Mesenchymal stem cell (in vitro differentiated cells and primary cell): ENCODE measurements at regions not wholly inside any gene's neighbourhood (a gene's known extent, or its start where the extent isn't known, plus 50 kb on each side); places are given as distances from the start of the nearest gene placed in this dataset.

Experiments used
- DNase-seq: peaks from one replicate; pipeline ENCODE4 v3.0.0-alpha.2; 2013
- H2AFZ ChIP-seq: one replicate; pipeline ENCODE4 v1.6.1; 2013; ENCODE audit warnings: low read depth, mild to moderate bottlenecking, control low read depth, inconsistent platforms, low read length, moderate library complexity
- H2AK5ac ChIP-seq: 2 replicates; pipeline ENCODE4 v1.6.1; 2013; ENCODE audit warnings: low read length, moderate library complexity, mild to moderate bottlenecking, inconsistent platforms; ENCODE audit not compliant: severe bottlenecking
- H2BK120ac ChIP-seq: one replicate; pipeline ENCODE4 v1.6.1; 2013; ENCODE audit warnings: low read depth, mild to moderate bottlenecking, inconsistent platforms, low read length, moderate library complexity
- H2BK12ac ChIP-seq, 2 experiments: one replicate each; pipeline ENCODE4 v1.6.1; 2013; ENCODE audit warnings: inconsistent platforms in 2 of 2, low read length in 2 of 2, mild to moderate bottlenecking in 2 of 2, moderate library complexity in 2 of 2, control low read depth in 1 of 2
- H2BK15ac ChIP-seq: one replicate; pipeline ENCODE4 v1.6.1; 2013; ENCODE audit warnings: mild to moderate bottlenecking, low read depth, inconsistent platforms; ENCODE audit not compliant: poor library complexity, severe bottlenecking
- H2BK5ac ChIP-seq: 2 replicates; pipeline ENCODE4 v1.6.1; 2013; ENCODE audit warnings: low read depth, mild to moderate bottlenecking, low read length, control low read depth, inconsistent platforms; ENCODE audit not compliant: poor library complexity, severe bottlenecking
- H3K14ac ChIP-seq, 2 experiments: one replicate each; pipeline ENCODE4 v1.6.1; 2013; ENCODE audit warnings: inconsistent platforms in 2 of 2, low read length in 2 of 2, control low read depth in 1 of 2, mild to moderate bottlenecking in 1 of 2, moderate library complexity in 1 of 2
- H3K18ac ChIP-seq, 2 experiments: one replicate each; pipeline ENCODE4 v1.6.1; 2013; ENCODE audit warnings: inconsistent platforms in 2 of 2, low read length in 2 of 2, control low read depth in 1 of 2, low read depth in 1 of 2, mild to moderate bottlenecking in 1 of 2
- H3K23ac ChIP-seq, 2 experiments: one replicate each; pipeline ENCODE4 v1.6.1; 2013; ENCODE audit warnings: inconsistent platforms in 2 of 2, low read length in 2 of 2, mild to moderate bottlenecking in 2 of 2, moderate library complexity in 2 of 2, control low read depth in 1 of 2
- H3K27ac ChIP-seq: 2 replicates; pipeline ENCODE4 v1.5.1; 2013; ENCODE audit warnings: mild to moderate bottlenecking, moderate library complexity, low read length, control low read depth, inconsistent platforms; ENCODE audit not compliant: poor library complexity, severe bottlenecking
- H3K27me3 ChIP-seq, 2 experiments: 2 replicates each; pipeline versions ENCODE4 v1.6.1 to v1.7.0; 2013; ENCODE audit warnings: low read length in 2 of 2, mild to moderate bottlenecking in 2 of 2, moderate library complexity in 2 of 2, control low read depth in 1 of 2, inconsistent platforms in 1 of 2; ENCODE audit not compliant: control insufficient read depth in 1 of 2, insufficient read depth in 1 of 2
- H3K36me3 ChIP-seq, 2 experiments: 2 replicates each; pipeline versions ENCODE4 v1.6.1 to v1.7.0; 2013; ENCODE audit warnings: low read length in 2 of 2, control low read depth in 1 of 2, inconsistent platforms in 1 of 2, low read depth in 1 of 2, mild to moderate bottlenecking in 1 of 2; ENCODE audit not compliant: insufficient read depth in 2 of 2, control insufficient read depth in 1 of 2
- H3K4ac ChIP-seq, 2 experiments: one replicate each; pipeline ENCODE4 v1.6.1; 2013; ENCODE audit warnings: inconsistent platforms in 2 of 2, low read length in 2 of 2, mild to moderate bottlenecking in 2 of 2, moderate library complexity in 2 of 2, control low read depth in 1 of 2, low read depth in 1 of 2
- H3K4me1 ChIP-seq: 2 replicates; pipeline ENCODE4 v1.6.1; 2013; ENCODE audit warnings: low read depth, low read length, control low read depth; ENCODE audit not compliant: control insufficient read depth, insufficient read depth
- H3K4me2 ChIP-seq: 2 replicates; pipeline ENCODE4 v1.6.1; 2013; ENCODE audit warnings: low read length, mild to moderate bottlenecking, inconsistent platforms; ENCODE audit not compliant: poor library complexity, severe bottlenecking
- H3K4me3 ChIP-seq, 2 experiments: 2 replicates each; pipeline versions ENCODE4 v1.5.1 to v1.7.0; 2013; ENCODE audit warnings: low read length in 2 of 2, mild to moderate bottlenecking in 2 of 2, control low read depth in 1 of 2, low read depth in 1 of 2; ENCODE audit not compliant: insufficient read depth in 1 of 2
- H3K79me1 ChIP-seq: replicated peaks from 2 replicates; pipeline ENCODE4 v1.6.1; 2013; ENCODE audit warnings: mild to moderate bottlenecking, control low read depth, low read length, inconsistent platforms; ENCODE audit not compliant: poor library complexity, severe bottlenecking
- H3K9ac ChIP-seq: 2 replicates; pipeline ENCODE4 v1.7.0; 2013; ENCODE audit warnings: mild to moderate bottlenecking, low read length, moderate library complexity
- H3K9me3 ChIP-seq: 2 replicates; pipeline ENCODE4 v1.7.0; 2013; ENCODE audit warnings: mild to moderate bottlenecking, low read length; ENCODE audit not compliant: control insufficient read depth
- H4K8ac ChIP-seq: one replicate; pipeline ENCODE4 v1.6.1; 2013; ENCODE audit warnings: inconsistent platforms, mild to moderate bottlenecking, low read length, moderate library complexity
- H4K91ac ChIP-seq: one replicate; pipeline ENCODE4 v1.6.1; 2013; ENCODE audit warnings: mild to moderate bottlenecking, low read length, inconsistent platforms
- WGBS: methylation state at CpG from one replicate; pipeline ENCODE4 v1.1.7; 2013; ENCODE audit warnings: mixed read lengths; 5-methylcytosine and 5-hydroxymethylcytosine counted together

DNA sequence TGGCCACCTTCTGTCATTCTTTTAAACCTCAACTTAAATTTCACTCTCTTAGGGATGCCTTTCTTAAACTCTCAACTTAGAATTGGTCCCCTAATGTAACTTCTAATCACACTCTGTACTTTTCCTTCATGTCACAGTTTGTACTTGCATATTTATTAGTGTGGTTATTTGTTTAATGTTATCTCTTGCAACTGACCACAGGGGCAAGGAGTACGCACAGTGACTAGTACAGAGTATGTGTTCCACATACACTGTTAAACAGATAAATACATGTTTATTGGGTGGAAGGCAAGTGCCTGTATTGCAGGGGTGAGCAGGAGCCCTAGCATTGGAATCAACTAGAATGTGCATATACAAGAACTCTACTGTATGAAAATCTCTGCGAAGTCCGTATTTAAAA, 554.0 kb downstream of the INSC start:
- Histone ChIP-seq H3K23ac (no peak overlapping the region), H2BK15ac (no peak overlapping the region), H3K14ac (no peak overlapping the region), H2BK120ac (peak overlapping the region; percentile 66), H3K36me3 (no peaks in the 10 kb centered on the region), H3K9ac (no peak overlapping the region), H3K4ac (peak overlapping the region in 1 of 2 experiments; percentile 96), H3K4me3 (no peak overlapping the region), H3K9me3 (peaks cover 4% of the 10 kb centered on the region), H3K79me1 (no peaks in the 10 kb centered on the region), H2AFZ (no peak overlapping the region), H2BK12ac (peak overlapping the region; percentile 85 to 91), H2BK5ac (no peak overlapping the region), H2AK5ac (no peak overlapping the region), H3K27me3 (peaks cover 18 to 20% of the 10 kb centered on the region in 2 experiments), H3K18ac (peak overlapping the region in 1 of 2 experiments; percentile 49), H3K27ac (no peak overlapping the region), H3K4me1 (peaks cover 4% of the 10 kb centered on the region), H3K4me2 (no peak overlapping the region), H4K91ac (peak overlapping the region; percentile 29), H4K8ac (no peak overlapping the region)
- WGBS: 81% methylated on average over 2 of the region's 3 CpGs
- peak; percentile 73 for DNase-seq

GRCh38 chr11:15670520-15671070, 555.9 kb downstream of the INSC start:
- no peak overlapping the region for H2BK5ac ChIP-seq
- H3K4me2 ChIP-seq: no peak overlapping the region
- H3K27me3 ChIP-seq: peaks cover 17 to 25% of the 10 kb centered on the region in 2 experiments
- H3K23ac ChIP-seq: no peak overlapping the region
- no peaks in the 10 kb centered on the region for H3K36me3 ChIP-seq
- no peak overlapping the region for H3K27ac ChIP-seq
- no peaks in the 10 kb centered on the region for H3K79me1 ChIP-seq
- peak overlapping the region; percentile 75 for H2BK120ac ChIP-seq
- H3K4me3 ChIP-seq: no peak overlapping the region
- H4K8ac ChIP-seq: peak overlapping the region; percentile 46
- peak overlapping the region; percentile 46 for H2BK15ac ChIP-seq
- no peak overlapping the region for H3K14ac ChIP-seq
- H4K91ac ChIP-seq: peak overlapping the region; percentile 82
- no peak overlapping the region for H2AFZ ChIP-seq
- peak; percentile 51 for DNase-seq
- WGBS: 60% methylated on average over 10 of the region's 12 CpGs
- peak overlapping the region; percentile 99 for H2BK12ac ChIP-seq
- peaks cover 4% of the 10 kb centered on the region for H3K9me3 ChIP-seq
- H3K18ac ChIP-seq: peak overlapping the region; percentile 50 to 86
- no peak overlapping the region for H2AK5ac ChIP-seq
- H3K9ac ChIP-seq: no peak overlapping the region
- H3K4me1 ChIP-seq: no peaks in the 10 kb centered on the region
- peak overlapping the region; percentile 55 to 82 for H3K4ac ChIP-seq

GRCh38 chr11:15671216-15671615, 556.5 kb downstream of the INSC start:
- Histone ChIP-seq H3K23ac (peak overlapping the region in 1 of 2 experiments; percentile 63), H3K9me3 (peaks cover 4% of the 10 kb centered on the region), H3K14ac (peak overlapping the region in 1 of 2 experiments; percentile 45), H3K27me3 (peaks cover 14 to 25% of the 10 kb centered on the region in 2 experiments), H2BK15ac (peak overlapping the region; percentile 63), H2AK5ac (no peak overlapping the region), H2BK12ac (peak overlapping the region; percentile 99), H2BK5ac (no peak overlapping the region), H4K8ac (peak overlapping the region; percentile 71), H3K4me2 (no peak overlapping the region), H3K4me1 (no peaks in the 10 kb centered on the region), H2BK120ac (peak overlapping the region; percentile 90), H3K4ac (peak overlapping the region in 1 of 2 experiments; percentile 96), H3K36me3 (no peaks in the 10 kb centered on the region), H3K9ac (no peak overlapping the region), H2AFZ (no peak overlapping the region), H3K27ac (no peak overlapping the region), H3K79me1 (no peaks in the 10 kb centered on the region), H4K91ac (peak overlapping the region; percentile 92), H3K18ac (peak overlapping the region; percentile 50 to 86), H3K4me3 (no peak overlapping the region)
- no peak for DNase-seq

- H2BK120ac ChIP-seq: no peak overlapping the region
- H3K9ac ChIP-seq: no peak overlapping the region
- no peaks in the 10 kb centered on the region for H3K79me1 ChIP-seq
- DNase-seq: no peak
- H3K23ac ChIP-seq: no peak overlapping the region
- no peak overlapping the region for H3K4me2 ChIP-seq
- H4K91ac ChIP-seq: no peak overlapping the region
- H3K27ac ChIP-seq: no peak overlapping the region
- peak overlapping the region in 1 of 2 experiments; percentile 45 for H2BK12ac ChIP-seq
- peaks cover 7 to 25% of the 10 kb centered on the region in 2 experiments for H3K27me3 ChIP-seq
- H3K18ac ChIP-seq: no peak overlapping the region
- no peak overlapping the region for H3K4me3 ChIP-seq
- no peaks in the 10 kb centered on the region for H3K36me3 ChIP-seq
- H3K4ac ChIP-seq: no peak overlapping the region
- no peak overlapping the region for H4K8ac ChIP-seq
- H2BK5ac ChIP-seq: no peak overlapping the region
- no peak overlapping the region for H3K14ac ChIP-seq
- H2AK5ac ChIP-seq: no peak overlapping the region
- H2AFZ ChIP-seq: no peak overlapping the region
- H3K4me1 ChIP-seq: no peaks in the 10 kb centered on the region
- H2BK15ac ChIP-seq: no peak overlapping the region
- WGBS: 89% methylated on average over 3 of the region's 3 CpGs
- peaks cover 6% of the 10 kb centered on the region for H3K9me3 ChIP-seq
These were observed 558.1 kb downstream of the INSC start for GRCh38 chr11:15672825-15673224.
